T-cell (primary cell): ENCODE measurements at regions not wholly inside any gene's neighbourhood (a gene's known extent, or its start where the extent isn't known, plus 50 kb on each side); places are given as distances from the start of the nearest gene placed in this dataset.
"Not testable (repeated sequence)": the region's sequence is repeated elsewhere in the genome, so short reads cannot be mapped to it uniquely, and the experiment has no call there.

Experiments used
- ATAC-seq, 4 experiments: fragments of 200-7000 bp in 3 of 4; fragments of 150-1000 bp in 1 of 4; cut with Tn5 transposase; replicated peaks in 1 of 4; 1 replicate in 3 of 4; 2 replicates in 1 of 4; pipeline ENCODE4 v1.10.0; 2021; ENCODE audit warnings: moderate library complexity in 3 of 4, mild to moderate bottlenecking in 2 of 4, moderate number of reproducible peaks in 1 of 4
- CTCF ChIA-PET, 2 donors: fragments of 300-600 bp; sonication (Branson Sonifier 250); formaldehyde crosslinking; loops; one replicate each; lab custom pipeline; 2022; ENCODE audit warnings: antibody characterized with exemption in 2 of 2; lab: Charles Lee
- POLR2A ChIA-PET, 2 donors: fragments of 300-600 bp; sonication (Branson Sonifier 250); formaldehyde crosslinking; loops; one replicate each; lab custom pipeline; 2022; ENCODE audit warnings: antibody characterized with exemption in 2 of 2; lab: Charles Lee
- DNase-seq, 35 experiments: peaks; one replicate each; pipeline versions ENCODE4 v3.0.0 to v3.0.0-alpha.2; 2013 to 2023
- H3K27ac ChIP-seq: one replicate; pipeline ENCODE4 v1.5.1; 2013; ENCODE audit warnings: low read length
- H3K27me3 ChIP-seq, 2 experiments: replicated peaks in 1 of 2; 1 replicate in 1 of 2; 2 replicates in 1 of 2; pipeline versions ENCODE4 v1.6.1 to v1.7.0; 2013; ENCODE audit warnings: low read length in 1 of 2, mixed read lengths in 1 of 2; ENCODE audit not compliant: control insufficient read depth in 2 of 2, insufficient read depth in 2 of 2; ENCODE audit errors: extremely low read depth in 1 of 2
- H3K36me3 ChIP-seq, 2 donors: 1 replicate in 1 of 2; 2 replicates in 1 of 2; pipeline versions ENCODE4 v1.6.1 to v1.7.0; 2013; ENCODE audit warnings: low read length in 1 of 2; ENCODE audit not compliant: control insufficient read depth in 2 of 2, insufficient read depth in 1 of 2; ENCODE audit errors: extremely low read depth in 1 of 2
- H3K4me1 ChIP-seq, 2 experiments: 1 replicate in 1 of 2; 2 replicates in 1 of 2; pipeline versions ENCODE4 v1.6.1 to v1.7.0; 2013; ENCODE audit warnings: low read length in 2 of 2, mixed read lengths in 1 of 2; ENCODE audit not compliant: insufficient read depth in 2 of 2, control insufficient read depth in 1 of 2; ENCODE audit errors: extremely low read depth in 1 of 2
- H3K4me3 ChIP-seq, 2 donors: 1 replicate in 1 of 2; 2 replicates in 1 of 2; pipeline versions ENCODE4 v1.5.1 to v1.7.0; 2013; ENCODE audit warnings: mild to moderate bottlenecking in 2 of 2, low read length in 1 of 2, moderate library complexity in 1 of 2; ENCODE audit not compliant: control insufficient read depth in 1 of 2; ENCODE audit errors: extremely low read depth in 1 of 2
- H3K9me3 ChIP-seq: 2 replicates; pipeline ENCODE4 v1.7.0; 2013
- H3K27ac Mint-ChIP-seq, 2 donors: one replicate each; pipeline ENCODE4 v1.8.0; 2020 to 2021; ENCODE audit warnings: mild to moderate bottlenecking in 2 of 2, mixed read lengths in 2 of 2
- H3K27me3 Mint-ChIP-seq, 2 donors: one replicate each; pipeline ENCODE4 v1.8.0; 2021 to 2022; ENCODE audit warnings: mixed read lengths in 2 of 2
- H3K36me3 Mint-ChIP-seq: one replicate; pipeline ENCODE4 v1.8.0; 2021; ENCODE audit warnings: mixed read lengths
- H3K4me1 Mint-ChIP-seq, 3 donors: one replicate each; pipeline ENCODE4 v1.8.0; 2020 to 2022; ENCODE audit warnings: mixed read lengths in 3 of 3, mild to moderate bottlenecking in 1 of 3
- H3K4me3 Mint-ChIP-seq, 3 donors: one replicate each; pipeline ENCODE4 v1.8.0; 2020 to 2022; ENCODE audit warnings: mild to moderate bottlenecking in 3 of 3, mixed read lengths in 3 of 3, moderate library complexity in 3 of 3
- H3K9me3 Mint-ChIP-seq, 3 donors: one replicate each; pipeline ENCODE4 v1.8.0; 2020 to 2022; ENCODE audit warnings: mixed read lengths in 3 of 3
- WGBS: methylation state at CpG from one replicate; pipeline ENCODE4 v1.1.5; 2013; ENCODE audit warnings: missing lambda C conversion rate; ENCODE audit not compliant: insufficient coverage; 5-methylcytosine and 5-hydroxymethylcytosine counted together

- Mint-ChIP-seq H3K27me3 (peaks cover 0 to 4% of the 10 kb centered on the region in 2 donors), H3K27ac (no peak overlapping the region), H3K9me3 (peaks cover 0 to 12% (median 7%) of the 10 kb centered on the region in 3 donors), H3K36me3 (no peaks in the 10 kb centered on the region), H3K4me3 (no peak overlapping the region), H3K4me1 (no peaks in the 10 kb centered on the region)
- H3K27ac ChIP-seq: no peak overlapping the region
- H3K27me3 ChIP-seq: no peaks in the 10 kb centered on the region
- H3K9me3 ChIP-seq: no peaks in the 10 kb centered on the region
- H3K4me1 ChIP-seq: no peaks in the 10 kb centered on the region
- H3K4me3 ChIP-seq: no peak overlapping the region
- DNase-seq (no peak), ATAC-seq (no peak)
- ChIA-PET POLR2A (no interaction called here), CTCF (no interaction called here)
- WGBS: no CpG with 5 or more reads among the region's 2 CpGs
- H3K36me3 ChIP-seq: no peaks in the 10 kb centered on the region
These were observed 449.9 kb upstream of the PIK3R1 start for GRCh38 chr5:67765697-67766096.

GRCh38 chr5:67757771-67758170, 457.8 kb upstream of the PIK3R1 start:
- H3K9me3 Mint-ChIP-seq: peaks cover 11 to 25% (median 23%) of the 10 kb centered on the region in 3 donors
- POLR2A ChIA-PET, H3K36me3 Mint-ChIP-seq, H3K4me3 ChIP-seq, ATAC-seq, DNase-seq, H3K36me3 ChIP-seq, H3K4me3 Mint-ChIP-seq, H3K27me3 Mint-ChIP-seq, H3K27ac Mint-ChIP-seq, H3K4me1 ChIP-seq, H3K27me3 ChIP-seq, CTCF ChIA-PET, H3K4me1 Mint-ChIP-seq, H3K27ac ChIP-seq, H3K9me3 ChIP-seq: not testable (repeated sequence)
- WGBS: 93% methylated on average over 8 of the region's 10 CpGs

- H3K9me3 ChIP-seq: no peaks in the 10 kb centered on the region
- peaks cover 0 to 4% of the 10 kb centered on the region in 2 donors for H3K27me3 Mint-ChIP-seq
- H3K4me1 ChIP-seq: no peaks in the 10 kb centered on the region
- H3K4me3 Mint-ChIP-seq: no peak overlapping the region
- ATAC-seq (no peak), DNase-seq (no peak)
- H3K4me3 ChIP-seq: no peak overlapping the region
- peaks cover 0 to 6% of the 10 kb centered on the region in 2 experiments for H3K27me3 ChIP-seq
- no peak overlapping the region for H3K27ac Mint-ChIP-seq
- no peaks in the 10 kb centered on the region for H3K36me3 ChIP-seq
- WGBS: no CpG with 5 or more reads among the region's 2 CpGs
- CTCF ChIA-PET: no interaction called here
- no peak overlapping the region for H3K27ac ChIP-seq
- peaks cover 13 to 19% (median 16%) of the 10 kb centered on the region in 3 donors for H3K9me3 Mint-ChIP-seq
- POLR2A ChIA-PET: interaction anchor here in 1 of 2 donors (0.6 kb wide), 1 partner anchor 245 kb away, joined by 7 read pairs; no protein-coding TSS in a partner anchor
- no peaks in the 10 kb centered on the region for H3K4me1 Mint-ChIP-seq
- H3K36me3 Mint-ChIP-seq: no peaks in the 10 kb centered on the region
These were observed 463.2 kb upstream of the PIK3R1 start for GRCh38 chr5:67752357-67752708.

- no CpG with 5 or more reads among the region's 1 CpG for WGBS
- Mint-ChIP-seq H3K27me3 (peaks cover 0 to 4% of the 10 kb centered on the region in 2 donors), H3K4me1 (no peaks in the 10 kb centered on the region), H3K9me3 (peaks cover 16 to 28% (median 18%) of the 10 kb centered on the region in 3 donors), H3K36me3 (no peaks in the 10 kb centered on the region), H3K27ac (no peak overlapping the region), H3K4me3 (no peak overlapping the region)
- DNase-seq (no peak), ATAC-seq (no peak)
- Histone ChIP-seq H3K27ac (no peak overlapping the region), H3K9me3 (no peaks in the 10 kb centered on the region), H3K4me3 (no peak overlapping the region), H3K36me3 (no peaks in the 10 kb centered on the region), H3K27me3 (peaks cover 0 to 9% of the 10 kb centered on the region in 2 experiments), H3K4me1 (no peaks in the 10 kb centered on the region)
- CTCF ChIA-PET: no interaction called here
- POLR2A ChIA-PET: no interaction called here
These were observed 467.3 kb upstream of the PIK3R1 start for GRCh38 chr5:67748165-67748690.

GRCh38 chr5:67747096-67747495, 468.5 kb upstream of the PIK3R1 start:
- peaks cover 0 to 4% of the 10 kb centered on the region in 2 donors for H3K27me3 Mint-ChIP-seq
- H3K9me3 Mint-ChIP-seq: peaks cover 10 to 20% (median 13%) of the 10 kb centered on the region in 3 donors
- H3K36me3 Mint-ChIP-seq: no peaks in the 10 kb centered on the region
- ChIA-PET POLR2A (no interaction called here), CTCF (no interaction called here)
- whole genome bisulfite sequencing: no CpG with 5 or more reads among the region's 1 CpG
- no peak for ATAC-seq
- Histone ChIP-seq H3K27ac (no peak overlapping the region), H3K36me3 (no peaks in the 10 kb centered on the region), H3K27me3 (peaks cover 0 to 5% of the 10 kb centered on the region in 2 experiments), H3K4me1 (no peaks in the 10 kb centered on the region), H3K9me3 (no peaks in the 10 kb centered on the region), H3K4me3 (no peak overlapping the region)
- no peaks in the 10 kb centered on the region for H3K4me1 Mint-ChIP-seq
- H3K27ac Mint-ChIP-seq: no peak overlapping the region
- DNase-seq: no peak
- H3K4me3 Mint-ChIP-seq: no peak overlapping the region

- peaks cover 10 to 20% (median 13%) of the 10 kb centered on the region in 3 donors for H3K9me3 Mint-ChIP-seq
- H3K4me3 ChIP-seq, H3K27ac Mint-ChIP-seq, H3K9me3 ChIP-seq, H3K27me3 Mint-ChIP-seq, DNase-seq, H3K27ac ChIP-seq, H3K36me3 Mint-ChIP-seq, H3K4me1 Mint-ChIP-seq, H3K36me3 ChIP-seq, CTCF ChIA-PET, H3K4me1 ChIP-seq, POLR2A ChIA-PET, H3K27me3 ChIP-seq, ATAC-seq, H3K4me3 Mint-ChIP-seq: not testable (repeated sequence)
- no CpG with 5 or more reads among the region's 9 CpGs for WGBS
These were observed 468.9 kb upstream of the PIK3R1 start for GRCh38 chr5:67746608-67747007.

- Histone ChIP-seq H3K27ac (no peak overlapping the region), H3K36me3 (no peaks in the 10 kb centered on the region), H3K27me3 (peaks cover 0 to 3% of the 10 kb centered on the region in 2 experiments), H3K4me3 (no peak overlapping the region), H3K9me3 (no peaks in the 10 kb centered on the region), H3K4me1 (no peaks in the 10 kb centered on the region)
- DNase-seq (no peak), ATAC-seq (no peak)
- 84% methylated on average over 2 of the region's 2 CpGs for WGBS
- peaks cover 10 to 20% (median 13%) of the 10 kb centered on the region in 3 donors for H3K9me3 Mint-ChIP-seq
- H3K27ac Mint-ChIP-seq: no peak overlapping the region
- no peaks in the 10 kb centered on the region for H3K4me1 Mint-ChIP-seq
- CTCF ChIA-PET: no interaction called here
- peaks cover 0 to 4% of the 10 kb centered on the region in 2 donors for H3K27me3 Mint-ChIP-seq
- H3K36me3 Mint-ChIP-seq: no peaks in the 10 kb centered on the region
- H3K4me3 Mint-ChIP-seq: no peak overlapping the region
- POLR2A ChIA-PET: no interaction called here
These were observed 469.5 kb upstream of the PIK3R1 start for GRCh38 chr5:67746103-67746502.
